ENCODE measurements at regions not wholly inside any gene's neighbourhood (a gene's known extent, or its start where the extent isn't known, plus 50 kb on each side); places are given as distances from the start of the nearest gene placed in this dataset.

DNA sequence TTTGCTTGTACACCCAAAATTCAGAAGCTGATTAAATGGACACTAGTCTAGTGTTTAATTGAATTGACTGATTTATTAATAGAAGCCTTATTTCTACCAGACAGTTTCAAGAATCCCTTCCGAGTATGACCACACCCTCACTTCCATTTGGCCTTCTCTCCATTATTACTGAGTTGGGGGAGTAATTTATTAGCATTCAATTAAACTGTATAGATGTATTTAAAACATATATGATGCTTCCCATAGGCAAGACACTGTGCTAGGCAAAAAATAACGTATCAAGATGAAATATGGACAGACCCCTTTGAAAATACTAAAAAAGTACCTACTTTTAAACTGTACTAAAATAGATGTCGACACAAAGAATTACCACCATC, 112.9 kb upstream of the PHACTR1 start:
- Histone ChIP-seq H3K36me3 (ENCODE audit: control insufficient read depth in 2 of 4, insufficient read depth in 4 of 4, low read length in 3 of 4) (no peaks in the 10 kb centered on the region; a peak in 1 of 8 replicates), H3K79me2 (ENCODE audit: control insufficient read depth in 1 of 2, insufficient read depth in 2 of 2, low read length in 2 of 2) (no peaks in the 10 kb centered on the region), H3K23me2 (ENCODE audit: low read depth, low read length) (no peaks in the 10 kb centered on the region), H3K14ac (ENCODE audit: insufficient read length) (no peak overlapping the region), H3K4me2 (ENCODE audit: insufficient read depth in 1 of 2, low read depth in 2 of 2, low read length in 2 of 2) (no peak overlapping the region), H4K91ac (replicated peaks; ENCODE audit: insufficient read length, low read length) (no peak overlapping the region), H3K4me1 (replicated peaks in 1 of 4; ENCODE audit: control insufficient read depth in 3 of 4, insufficient read depth in 4 of 4, low read length in 3 of 4) (peaks cover 0 to 3% (median 1%) of the 10 kb centered on the region in 4 experiments; a peak in 2 of 7 replicates), H2BK20ac (ENCODE audit: low read length) (no peak overlapping the region), H4K20me1 (replicated peaks in 1 of 2; ENCODE audit: control insufficient read depth in 1 of 2, insufficient read depth in 2 of 2, low read length in 2 of 2) (no peaks in the 10 kb centered on the region), H3K9ac (replicated peaks in 1 of 4; ENCODE audit: extremely low read depth in 1 of 4, low read depth in 3 of 4, low read length in 3 of 4) (no peak overlapping the region), H2BK120ac (replicated peaks; ENCODE audit: low read depth, low read length) (no peak overlapping the region), H3K79me1 (ENCODE audit: low read depth, low read length) (no peaks in the 10 kb centered on the region), H2BK12ac (ENCODE audit: low read depth, low read length) (no peak overlapping the region), H2AK5ac (ENCODE audit: low read depth, low read length) (no peak overlapping the region), H4K8ac (ENCODE audit: extremely low read depth, insufficient read depth, low read length) (no peak overlapping the region), H3K56ac (replicated peaks; ENCODE audit: insufficient read length, low read depth, low read length) (no peak overlapping the region), H2BK15ac (ENCODE audit: low read length) (no peak overlapping the region), H3K4ac (replicated peaks; ENCODE audit: insufficient read length, low read depth, low read length) (no peak overlapping the region), H3K27ac (ENCODE audit: low read depth, low read length) (no peak overlapping the region), H3K9me3 (ENCODE audit: insufficient read depth in 2 of 2, low read depth in 1 of 2, low read length in 1 of 2) (no peaks in the 10 kb centered on the region), H3K4me3 (ENCODE audit: extremely low read depth in 1 of 4, insufficient read depth in 2 of 4, low read depth in 3 of 4, low read length in 4 of 4) (no peak overlapping the region), H2AFZ (ENCODE audit: low read length) (no peak overlapping the region), H4K5ac (ENCODE audit: insufficient read length, low read depth, low read length) (no peak overlapping the region), H3K27me3 (replicated peaks in 1 of 4; ENCODE audit: control insufficient read depth in 3 of 4, extremely low read depth in 1 of 4, insufficient read depth in 3 of 4, low read length in 3 of 4) (no peaks in the 10 kb centered on the region), H3K23ac (ENCODE audit: insufficient read length) (no peak overlapping the region), H2BK5ac (ENCODE audit: low read depth, low read length) (no peak overlapping the region), H3K18ac (ENCODE audit: extremely low read depth, low read length) (no peak overlapping the region)
- ChIA-PET POLR2A (ENCODE audit: partially characterized antibody) (no interaction called here), CTCF (ENCODE audit: partially characterized antibody) (interaction anchor here (0.6 to 7.9 kb wide), 17 partner anchors 10 to 1028 kb away, joined by 3 to 103 read pairs (median 3); partner anchors contain the start of gene EDN1)
- TF ChIP-seq TAF1 (IDR thresholded peaks at IDR 0.05; ENCODE audit: low read depth, low read length) = no peak
- no peak for TF ChIP-seq FOSL1 (IDR thresholded peaks at IDR 0.05; ENCODE audit: insufficient read depth, low read depth, low read length)
- TF ChIP-seq SAP30 (IDR thresholded peaks at IDR 0.05; ENCODE audit: insufficient read depth, insufficient replicate concordance, low read length) = no peak
- TF ChIP-seq KDM4A (IDR thresholded peaks at IDR 0.05; ENCODE audit: low read depth, low read length, severe bottlenecking) = no peak
- TF ChIP-seq ASH2L (IDR thresholded peaks at IDR 0.05; ENCODE audit: low read length) = no peak
- TF ChIP-seq CBX8 (IDR thresholded peaks at IDR 0.05; ENCODE audit: borderline replicate concordance, low read depth, low read length) = no peak
- TF ChIP-seq SP2 (IDR thresholded peaks at IDR 0.05; ENCODE audit: low read length) = no peak
- TF ChIP-seq RBBP5 (IDR thresholded peaks at IDR 0.05; ENCODE audit: borderline replicate concordance, low read depth, low read length) = no peak
- WGBS, 2 experiments (ENCODE audit: extremely low coverage in 1 of 2, insufficient coverage in 1 of 2, insufficient read length in 1 of 2, insufficient replicate concordance in 2 of 2, low coverage in 1 of 2, low lambda C conversion rate in 2 of 2, missing lambda C conversion rate in 1 of 2) = 67% methylated on average over 3 of the region's 3 CpGs; no CpG with 5 or more reads in 1 of the 2 experiments
- no peak for FAIRE-seq
- no peak for DNase-seq (ENCODE audit: low read depth in 1 of 2, low spot score in 2 of 2)

All from H1 (cell line).